ENCODE measurements at regions not wholly inside any gene's neighbourhood (a gene's known extent, or its start where the extent isn't known, plus 50 kb on each side); places are given as distances from the start of the nearest gene placed in this dataset.
"Not testable (repeated sequence)": the region's sequence is repeated elsewhere in the genome, so short reads cannot be mapped to it uniquely, and the experiment has no call there.

- DNase-seq (ENCODE audit: low spot score), result no peak
Observed at GRCh38 chr13:80173224-80173623, 167.7 kb downstream of the SPRY2 start.

GRCh38 chr13:80171096-80171495, 169.8 kb downstream of the SPRY2 start:
- no peak for DNase-seq (ENCODE audit: low spot score)

GRCh38 chr13:80168089-80168850, 172.7 kb downstream of the SPRY2 start:
- no peak for DNase-seq (ENCODE audit: low spot score)

- DNase-seq (ENCODE audit: low spot score), result no peak
Observed at GRCh38 chr13:80166352-80166751, 174.6 kb downstream of the SPRY2 start.

GRCh38 chr13:80164462-80164861, 176.5 kb downstream of the SPRY2 start:
- DNase-seq (ENCODE audit: low spot score), result no peak

- no peak for DNase-seq (ENCODE audit: low spot score)
Observed at GRCh38 chr13:80161896-80162295, 179.0 kb downstream of the SPRY2 start.

GRCh38 chr13:80161219-80161618, 179.7 kb downstream of the SPRY2 start:
- no peak for DNase-seq (ENCODE audit: low spot score)

- no peak for DNase-seq (ENCODE audit: low spot score)
Observed at GRCh38 chr13:80160110-80160509, 180.8 kb downstream of the SPRY2 start.

- no peak for DNase-seq (ENCODE audit: low spot score)
Observed at GRCh38 chr13:80157261-80157932, 183.5 kb downstream of the SPRY2 start.

- not testable (repeated sequence) for DNase-seq (ENCODE audit: low spot score)
Observed at GRCh38 chr13:80152142-80152541, 188.8 kb downstream of the SPRY2 start.

- no peak for DNase-seq (ENCODE audit: low spot score)
Observed at GRCh38 chr13:80151016-80151415, 189.9 kb downstream of the SPRY2 start.

GRCh38 chr13:80149736-80150135, 191.2 kb downstream of the SPRY2 start:
- DNase-seq (ENCODE audit: low spot score), result no peak

GRCh38 chr13:80145171-80145690, 195.7 kb downstream of the SPRY2 start:
- no peak for DNase-seq (ENCODE audit: low spot score)

GRCh38 chr13:80144493-80144892, 196.4 kb downstream of the SPRY2 start:
- DNase-seq (ENCODE audit: low spot score), result no peak

GRCh38 chr13:80141123-80141849, 199.6 kb downstream of the SPRY2 start:
- DNase-seq (ENCODE audit: low spot score), result no peak

GRCh38 chr13:80140685-80141084, 200.2 kb downstream of the SPRY2 start:
- no peak for DNase-seq (ENCODE audit: low spot score)

- no peak for DNase-seq (ENCODE audit: low spot score)
Observed at GRCh38 chr13:80139196-80139595, 201.7 kb downstream of the SPRY2 start.

GRCh38 chr13:80137994-80138393, 202.9 kb downstream of the SPRY2 start:
- no peak for DNase-seq (ENCODE audit: low spot score)

GRCh38 chr13:80134346-80134745, 206.6 kb downstream of the SPRY2 start:
- DNase-seq (ENCODE audit: low spot score), result no peak

GRCh38 chr13:80133631-80134261, 207.2 kb downstream of the SPRY2 start:
- no peak for DNase-seq (ENCODE audit: low spot score)

GRCh38 chr13:80132741-80133601, 208.0 kb downstream of the SPRY2 start:
- no peak for DNase-seq (ENCODE audit: low spot score)
